Neural cell (in vitro differentiated cells): ENCODE measurements at regions not wholly inside any gene's neighbourhood (a gene's known extent, or its start where the extent isn't known, plus 50 kb on each side); places are given as distances from the start of the nearest gene placed in this dataset.
"Not testable (repeated sequence)": the region's sequence is repeated elsewhere in the genome, so short reads cannot be mapped to it uniquely, and the experiment has no call there.

Experiments
- H2AFZ ChIP-seq: fragments of 200-600, 300-800 bp; sonication (generic), shearing (Covaris generic); 2 replicates; pipeline ENCODE4 v1.6.0; 2014; ENCODE audit warnings: low read depth, mild to moderate bottlenecking, antibody characterized with exemption, low read length, moderate library complexity
- H3F3A ChIP-seq: fragments of 200-600 bp; shearing (Covaris generic); 2 replicates; pipeline ENCODE4 v1.6.1; 2016; ENCODE audit warnings: mild to moderate bottlenecking, moderate library complexity, mixed read lengths, antibody characterized with exemption, low read length; ENCODE audit not compliant: insufficient read depth, poor library complexity, severe bottlenecking
- H3K27ac ChIP-seq: fragments of 200-600, 300-800 bp; sonication (generic), shearing (Covaris generic); 2 replicates; pipeline ENCODE4 v1.5.1; 2014; ENCODE audit warnings: mild to moderate bottlenecking, low read length, moderate library complexity
- H3K27me3 ChIP-seq: fragments of 300-800, 200-600 bp; sonication (generic), shearing (Covaris generic); 2 replicates; pipeline ENCODE4 v1.6.0; 2014; ENCODE audit warnings: mild to moderate bottlenecking, low read depth, low read length, moderate library complexity; ENCODE audit not compliant: insufficient read depth
- H3K36me3 ChIP-seq: fragments of 300-800, 200-600 bp; sonication (generic), shearing (Covaris generic); 2 replicates; pipeline ENCODE4 v1.5.1; 2014; ENCODE audit warnings: mild to moderate bottlenecking, antibody characterized with exemption, low read length, moderate library complexity; ENCODE audit not compliant: insufficient read depth
- H3K4me2 ChIP-seq: fragments of 300-800, 200-600 bp; sonication (generic), shearing (Covaris generic); 2 replicates; pipeline ENCODE4 v1.6.0; 2014; ENCODE audit warnings: mild to moderate bottlenecking, low read length
- H3K4me3 ChIP-seq: fragments of 300-800, 200-600 bp; sonication (generic), shearing (Covaris generic); 2 replicates; pipeline ENCODE4 v1.5.1; 2014; ENCODE audit warnings: mild to moderate bottlenecking, low read length, moderate library complexity
- H3K79me2 ChIP-seq: fragments of 200-600 bp; shearing (Covaris generic); replicated peaks from 2 replicates; pipeline ENCODE4 v1.6.0; 2014; ENCODE audit warnings: mild to moderate bottlenecking, low read length, moderate library complexity; ENCODE audit not compliant: insufficient read depth
- H3K9ac ChIP-seq: fragments of 300-800, 200-600 bp; sonication (generic), shearing (Covaris generic); 2 replicates; pipeline ENCODE4 v1.6.1; 2016; ENCODE audit warnings: mild to moderate bottlenecking, low read length, mixed read lengths
- H3K9me2 ChIP-seq: fragments of 200-600 bp; shearing (Covaris generic); 2 replicates; pipeline ENCODE4 v1.6.1; 2016; ENCODE audit warnings: mild to moderate bottlenecking, low read length, mixed read lengths; ENCODE audit not compliant: insufficient read depth
- H3K9me3 ChIP-seq: fragments of 200-600, 300-800 bp; sonication (generic), shearing (Covaris generic); 2 replicates; pipeline ENCODE4 v1.6.1; 2016; ENCODE audit warnings: mild to moderate bottlenecking, mixed run types, low read length, moderate library complexity, mixed read lengths
- H4K20me1 ChIP-seq: fragments of 200-600 bp; shearing (Covaris generic); 2 replicates; pipeline ENCODE4 v1.6.1; 2016; ENCODE audit warnings: mild to moderate bottlenecking, mixed run types; ENCODE audit not compliant: insufficient read depth
- EP300 ChIP-seq: fragments of 450-650 bp; conservative IDR thresholded peaks from 2 replicates; pipeline ENCODE4 v1.6.1; 2014; ENCODE audit warnings: antibody characterized with exemption, mild to moderate bottlenecking, moderate library complexity; ENCODE audit not compliant: poor library complexity, severe bottlenecking
- EZH2 ChIP-seq: fragments of 200-600, 300-800 bp; shearing (Covaris generic), sonication (generic); IDR thresholded peaks from 2 replicates; pipeline ENCODE4 v1.6.1; 2014; ENCODE audit warnings: antibody characterized with exemption, low read length, borderline replicate concordance, mild to moderate bottlenecking; ENCODE audit not compliant: insufficient read depth, poor library complexity, severe bottlenecking
- MXI1 ChIP-seq: fragments of 450-650 bp; conservative IDR thresholded peaks from 2 replicates; pipeline ENCODE4 v1.6.1; 2014; ENCODE audit warnings: antibody characterized with exemption, mild to moderate bottlenecking; ENCODE audit not compliant: poor library complexity, severe bottlenecking
- POLR2AphosphoS5 ChIP-seq: IDR thresholded peaks from 2 replicates; pipeline ENCODE4 v1.6.1; 2012
- RAD21 ChIP-seq: fragments of 450-650 bp; conservative IDR thresholded peaks from 2 replicates; pipeline ENCODE4 v1.6.1; 2014; ENCODE audit warnings: antibody characterized with exemption, mild to moderate bottlenecking, moderate library complexity
- SMC3 ChIP-seq: fragments of 450-650 bp; conservative IDR thresholded peaks from 2 replicates; pipeline ENCODE4 v1.6.1; 2014; ENCODE audit warnings: antibody characterized with exemption, mild to moderate bottlenecking, moderate library complexity; ENCODE audit not compliant: poor library complexity
- TAF1 ChIP-seq: IDR thresholded peaks from 2 replicates; pipeline ENCODE4 v1.6.1; 2012; ENCODE audit warnings: low read depth
- TF ChIP-seq, protein P1 (sequence below): IDR thresholded peaks from 2 replicates; pipeline ENCODE4 v1.6.1; 2012; ENCODE audit warnings: borderline replicate concordance
- TF ChIP-seq, protein P2 (sequence below): fragments of 450-650 bp; IDR thresholded peaks from 2 replicates; pipeline ENCODE4 v1.5.1; 2014; ENCODE audit warnings: antibody characterized with exemption, mild to moderate bottlenecking, moderate library complexity; ENCODE audit not compliant: poor library complexity, severe bottlenecking

DNA sequence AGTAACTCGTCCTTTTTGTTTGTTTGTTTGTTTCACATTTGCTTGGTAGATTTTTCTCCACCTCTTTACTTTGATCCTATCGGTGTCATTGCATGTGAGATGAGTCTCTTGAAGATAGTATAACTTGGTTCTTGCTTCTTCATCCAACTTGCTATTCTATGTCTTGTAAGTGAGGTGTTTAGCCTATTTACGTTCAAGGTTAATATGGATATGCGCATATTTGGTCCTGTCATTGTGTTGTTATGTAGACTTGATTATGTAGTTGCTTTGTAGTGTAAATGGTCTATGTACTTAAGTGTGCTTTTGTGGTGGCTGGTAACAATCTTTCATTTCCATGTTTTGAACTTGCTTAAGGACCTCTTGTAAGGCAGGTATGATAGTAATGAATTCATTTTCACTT, 192.8 kb upstream of the MAGI2 start:
- H2AFZ ChIP-seq = no peak overlapping the region
- H3K4me2 ChIP-seq = no peak overlapping the region
- no peak overlapping the region for H3K27ac ChIP-seq
- no peaks in the 10 kb centered on the region for H3K9me3 ChIP-seq
- no peaks in the 10 kb centered on the region for H3K36me3 ChIP-seq
- H3K27me3 ChIP-seq = no peaks in the 10 kb centered on the region
- H3K9me2 ChIP-seq = no peaks in the 10 kb centered on the region
- H4K20me1 ChIP-seq = no peaks in the 10 kb centered on the region
- no peaks in the 10 kb centered on the region for H3F3A ChIP-seq
- H3K9ac ChIP-seq = no peak overlapping the region
- H3K4me3 ChIP-seq = no peak overlapping the region
- H3K79me2 ChIP-seq = no peaks in the 10 kb centered on the region
- TF ChIP-seq MXI1 (no peak), SMC3 (no peak), RAD21 (no peak), POLR2AphosphoS5 (no peak), TAF1 (no peak), EP300 (no peak), EZH2 (no peak)
- TF ChIP-seq, protein P1, sequence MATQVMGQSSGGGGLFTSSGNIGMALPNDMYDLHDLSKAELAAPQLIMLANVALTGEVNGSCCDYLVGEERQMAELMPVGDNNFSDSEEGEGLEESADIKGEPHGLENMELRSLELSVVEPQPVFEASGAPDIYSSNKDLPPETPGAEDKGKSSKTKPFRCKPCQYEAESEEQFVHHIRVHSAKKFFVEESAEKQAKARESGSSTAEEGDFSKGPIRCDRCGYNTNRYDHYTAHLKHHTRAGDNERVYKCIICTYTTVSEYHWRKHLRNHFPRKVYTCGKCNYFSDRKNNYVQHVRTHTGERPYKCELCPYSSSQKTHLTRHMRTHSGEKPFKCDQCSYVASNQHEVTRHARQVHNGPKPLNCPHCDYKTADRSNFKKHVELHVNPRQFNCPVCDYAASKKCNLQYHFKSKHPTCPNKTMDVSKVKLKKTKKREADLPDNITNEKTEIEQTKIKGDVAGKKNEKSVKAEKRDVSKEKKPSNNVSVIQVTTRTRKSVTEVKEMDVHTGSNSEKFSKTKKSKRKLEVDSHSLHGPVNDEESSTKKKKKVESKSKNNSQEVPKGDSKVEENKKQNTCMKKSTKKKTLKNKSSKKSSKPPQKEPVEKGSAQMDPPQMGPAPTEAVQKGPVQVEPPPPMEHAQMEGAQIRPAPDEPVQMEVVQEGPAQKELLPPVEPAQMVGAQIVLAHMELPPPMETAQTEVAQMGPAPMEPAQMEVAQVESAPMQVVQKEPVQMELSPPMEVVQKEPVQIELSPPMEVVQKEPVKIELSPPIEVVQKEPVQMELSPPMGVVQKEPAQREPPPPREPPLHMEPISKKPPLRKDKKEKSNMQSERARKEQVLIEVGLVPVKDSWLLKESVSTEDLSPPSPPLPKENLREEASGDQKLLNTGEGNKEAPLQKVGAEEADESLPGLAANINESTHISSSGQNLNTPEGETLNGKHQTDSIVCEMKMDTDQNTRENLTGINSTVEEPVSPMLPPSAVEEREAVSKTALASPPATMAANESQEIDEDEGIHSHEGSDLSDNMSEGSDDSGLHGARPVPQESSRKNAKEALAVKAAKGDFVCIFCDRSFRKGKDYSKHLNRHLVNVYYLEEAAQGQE = no peak
- TF ChIP-seq, protein P2, sequence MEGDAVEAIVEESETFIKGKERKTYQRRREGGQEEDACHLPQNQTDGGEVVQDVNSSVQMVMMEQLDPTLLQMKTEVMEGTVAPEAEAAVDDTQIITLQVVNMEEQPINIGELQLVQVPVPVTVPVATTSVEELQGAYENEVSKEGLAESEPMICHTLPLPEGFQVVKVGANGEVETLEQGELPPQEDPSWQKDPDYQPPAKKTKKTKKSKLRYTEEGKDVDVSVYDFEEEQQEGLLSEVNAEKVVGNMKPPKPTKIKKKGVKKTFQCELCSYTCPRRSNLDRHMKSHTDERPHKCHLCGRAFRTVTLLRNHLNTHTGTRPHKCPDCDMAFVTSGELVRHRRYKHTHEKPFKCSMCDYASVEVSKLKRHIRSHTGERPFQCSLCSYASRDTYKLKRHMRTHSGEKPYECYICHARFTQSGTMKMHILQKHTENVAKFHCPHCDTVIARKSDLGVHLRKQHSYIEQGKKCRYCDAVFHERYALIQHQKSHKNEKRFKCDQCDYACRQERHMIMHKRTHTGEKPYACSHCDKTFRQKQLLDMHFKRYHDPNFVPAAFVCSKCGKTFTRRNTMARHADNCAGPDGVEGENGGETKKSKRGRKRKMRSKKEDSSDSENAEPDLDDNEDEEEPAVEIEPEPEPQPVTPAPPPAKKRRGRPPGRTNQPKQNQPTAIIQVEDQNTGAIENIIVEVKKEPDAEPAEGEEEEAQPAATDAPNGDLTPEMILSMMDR = no peak

- no peak for TF ChIP-seq POLR2AphosphoS5
- TF ChIP-seq, protein P2 = no peak
- TF ChIP-seq, protein P1 = no peak
- no peak for TF ChIP-seq SMC3
- no peak overlapping the region for H3K9ac ChIP-seq
- H3K4me3 ChIP-seq = no peak overlapping the region
- H3K4me2 ChIP-seq = no peak overlapping the region
- no peak overlapping the region for H3K27ac ChIP-seq
- no peaks in the 10 kb centered on the region for H3K36me3 ChIP-seq
- H2AFZ ChIP-seq = no peak overlapping the region
- H3F3A ChIP-seq = no peaks in the 10 kb centered on the region
- H3K9me2 ChIP-seq = no peaks in the 10 kb centered on the region
- H3K27me3 ChIP-seq = no peaks in the 10 kb centered on the region
- no peaks in the 10 kb centered on the region for H3K9me3 ChIP-seq
- no peaks in the 10 kb centered on the region for H4K20me1 ChIP-seq
- H3K79me2 ChIP-seq = no peaks in the 10 kb centered on the region
Measured at GRCh38 chr7:79636849-79637248, 183.4 kb upstream of the MAGI2 start.

DNA sequence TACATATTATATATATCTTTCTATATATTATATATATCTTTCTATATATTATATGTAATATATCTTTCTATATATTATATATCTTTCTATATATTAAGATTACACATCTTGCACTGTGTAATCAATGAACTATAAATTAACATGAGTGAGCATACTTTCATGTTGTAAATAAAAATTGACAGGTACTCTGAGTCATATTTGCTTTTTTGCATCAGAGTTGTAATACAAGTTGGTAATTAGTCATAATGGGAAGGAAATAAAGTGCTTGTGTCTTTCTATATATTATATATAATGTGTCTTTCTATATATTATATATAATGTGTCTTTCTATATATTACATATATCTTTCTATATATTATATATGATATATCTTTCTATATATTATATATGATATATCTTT, 172.5 kb upstream of the MAGI2 start:
- not testable (repeated sequence) for H3K79me2 ChIP-seq, H3K9ac ChIP-seq, H3K27me3 ChIP-seq

More for the DNA sequence above, 172.5 kb upstream of the MAGI2 start:
- not testable (repeated sequence) for H3K9me2 ChIP-seq, H3K4me2 ChIP-seq, H3F3A ChIP-seq, H4K20me1 ChIP-seq, H3K9me3 ChIP-seq, H3K4me3 ChIP-seq, H3K36me3 ChIP-seq, H3K27ac ChIP-seq, H2AFZ ChIP-seq
